Hepatocyte (in vitro differentiated cells): ENCODE measurements at regions not wholly inside any gene's neighbourhood (a gene's known extent, or its start where the extent isn't known, plus 50 kb on each side); places are given as distances from the start of the nearest gene placed in this dataset.

Experiments used
- DNase-seq: peaks from one replicate; pipeline ENCODE4 v3.0.0-alpha.2; 2016; ENCODE audit warnings: low spot score
- H2AFZ ChIP-seq: fragments of 200-600 bp; sonication (generic); 2 replicates; pipeline ENCODE4 v1.6.0; 2016; ENCODE audit warnings: antibody characterized with exemption, mild to moderate bottlenecking
- H3K27ac ChIP-seq: fragments of 200-600 bp; sonication (generic); 2 replicates; pipeline ENCODE4 v1.5.1; 2016; ENCODE audit warnings: mild to moderate bottlenecking
- H3K27me3 ChIP-seq: fragments of 200-600 bp; sonication (generic); 2 replicates; pipeline ENCODE4 v1.6.1; 2016
- H3K36me3 ChIP-seq: fragments of 200-600 bp; sonication (generic); replicated peaks from 2 replicates; pipeline ENCODE4 v1.5.1; 2016; ENCODE audit warnings: low read depth; ENCODE audit not compliant: insufficient read depth
- H3K4me1 ChIP-seq: fragments of 200-600 bp; sonication (generic); 2 replicates; pipeline ENCODE4 v1.5.1; 2016; ENCODE audit warnings: mild to moderate bottlenecking, moderate library complexity; ENCODE audit not compliant: insufficient read depth
- H3K4me2 ChIP-seq: fragments of 200-600 bp; sonication (generic); 2 replicates; pipeline ENCODE4 v1.6.0; 2016
- H3K4me3 ChIP-seq: fragments of 200-600 bp; sonication (generic); 2 replicates; pipeline ENCODE4 v1.5.1; 2016; ENCODE audit warnings: mild to moderate bottlenecking
- H3K79me2 ChIP-seq: fragments of 200-600 bp; sonication (generic); 2 replicates; pipeline ENCODE4 v1.6.0; 2017; ENCODE audit warnings: mild to moderate bottlenecking
- H3K9me2 ChIP-seq: fragments of 200-600 bp; sonication (generic); replicated peaks from 2 replicates; pipeline ENCODE4 v1.6.0; 2017; ENCODE audit warnings: mild to moderate bottlenecking; ENCODE audit not compliant: insufficient read depth
- H3K9me3 ChIP-seq: fragments of 200-600 bp; sonication (generic); 2 replicates; pipeline ENCODE4 v1.5.1; 2016; ENCODE audit warnings: low read depth, mild to moderate bottlenecking
- H4K20me1 ChIP-seq: fragments of 200-600 bp; sonication (generic); 2 replicates; pipeline ENCODE4 v1.6.0; 2016; ENCODE audit warnings: mild to moderate bottlenecking; ENCODE audit not compliant: insufficient read depth, poor library complexity, severe bottlenecking
- EZH2 ChIP-seq: fragments of 200-600 bp; sonication (generic); IDR thresholded peaks from 2 replicates; pipeline ENCODE4 v1.6.1; 2016; ENCODE audit warnings: antibody characterized with exemption, mild to moderate bottlenecking, borderline replicate concordance
- EZH2phosphoT487 ChIP-seq: fragments of 200-600 bp; sonication (generic); IDR thresholded peaks from one replicate; pipeline ENCODE4 v1.6.1; 2018; ENCODE audit warnings: antibody characterized with exemption, mild to moderate bottlenecking, low read depth, moderate library complexity; ENCODE audit not compliant: unreplicated experiment, severe bottlenecking
- WGBS: methylation state at CpG from one replicate; pipeline ENCODE4 v1.1.6; 2016; ENCODE audit warnings: low lambda C conversion rate; ENCODE audit errors: missing lambda C conversion rate; 5-methylcytosine and 5-hydroxymethylcytosine counted together
- TF ChIP-seq, protein P1 (sequence below): fragments of 200-600 bp; sonication (generic); IDR thresholded peaks from 2 replicates; pipeline ENCODE4 v1.5.1; 2016; ENCODE audit warnings: antibody characterized with exemption, mild to moderate bottlenecking; ENCODE audit not compliant: poor library complexity

DNA sequence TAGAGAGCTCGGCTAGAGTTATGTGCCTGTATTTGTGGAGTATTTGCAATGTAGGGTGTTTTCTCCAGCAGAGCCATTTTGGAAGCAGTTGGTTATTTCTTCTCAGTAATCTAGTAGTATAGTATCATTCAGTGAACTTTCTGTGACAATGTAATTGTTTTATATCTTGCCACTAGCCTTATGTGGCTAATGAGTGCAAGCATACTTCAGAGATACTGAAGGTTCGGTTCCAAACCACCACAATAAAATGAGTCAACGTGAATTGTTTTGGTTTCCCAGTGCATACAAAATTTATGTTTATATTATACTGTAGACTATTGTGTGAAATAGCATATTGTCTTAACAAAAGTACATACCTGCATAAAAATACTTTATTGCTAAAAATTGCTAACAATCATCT is 286.9 kb upstream of the TBL1XR1 start:
- H3K4me3 ChIP-seq: no peak overlapping the region
- no peak for DNase-seq
- no peak overlapping the region for H2AFZ ChIP-seq
- no peaks in the 10 kb centered on the region for H4K20me1 ChIP-seq
- no peaks in the 10 kb centered on the region for H3K27me3 ChIP-seq
- TF ChIP-seq, protein P1, sequence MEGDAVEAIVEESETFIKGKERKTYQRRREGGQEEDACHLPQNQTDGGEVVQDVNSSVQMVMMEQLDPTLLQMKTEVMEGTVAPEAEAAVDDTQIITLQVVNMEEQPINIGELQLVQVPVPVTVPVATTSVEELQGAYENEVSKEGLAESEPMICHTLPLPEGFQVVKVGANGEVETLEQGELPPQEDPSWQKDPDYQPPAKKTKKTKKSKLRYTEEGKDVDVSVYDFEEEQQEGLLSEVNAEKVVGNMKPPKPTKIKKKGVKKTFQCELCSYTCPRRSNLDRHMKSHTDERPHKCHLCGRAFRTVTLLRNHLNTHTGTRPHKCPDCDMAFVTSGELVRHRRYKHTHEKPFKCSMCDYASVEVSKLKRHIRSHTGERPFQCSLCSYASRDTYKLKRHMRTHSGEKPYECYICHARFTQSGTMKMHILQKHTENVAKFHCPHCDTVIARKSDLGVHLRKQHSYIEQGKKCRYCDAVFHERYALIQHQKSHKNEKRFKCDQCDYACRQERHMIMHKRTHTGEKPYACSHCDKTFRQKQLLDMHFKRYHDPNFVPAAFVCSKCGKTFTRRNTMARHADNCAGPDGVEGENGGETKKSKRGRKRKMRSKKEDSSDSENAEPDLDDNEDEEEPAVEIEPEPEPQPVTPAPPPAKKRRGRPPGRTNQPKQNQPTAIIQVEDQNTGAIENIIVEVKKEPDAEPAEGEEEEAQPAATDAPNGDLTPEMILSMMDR: no peak
- TF ChIP-seq EZH2phosphoT487: no peak
- TF ChIP-seq EZH2: no peak
- H3K9me3 ChIP-seq: no peaks in the 10 kb centered on the region
- no peaks in the 10 kb centered on the region for H3K9me2 ChIP-seq
- H3K4me2 ChIP-seq: no peak overlapping the region
- H3K79me2 ChIP-seq: no peaks in the 10 kb centered on the region
- H3K27ac ChIP-seq: no peak overlapping the region
- H3K4me1 ChIP-seq: peaks cover under 1% of the 10 kb centered on the region
- H3K36me3 ChIP-seq: no peaks in the 10 kb centered on the region
- WGBS: 99% methylated on average over 3 of the region's 3 CpGs

DNA sequence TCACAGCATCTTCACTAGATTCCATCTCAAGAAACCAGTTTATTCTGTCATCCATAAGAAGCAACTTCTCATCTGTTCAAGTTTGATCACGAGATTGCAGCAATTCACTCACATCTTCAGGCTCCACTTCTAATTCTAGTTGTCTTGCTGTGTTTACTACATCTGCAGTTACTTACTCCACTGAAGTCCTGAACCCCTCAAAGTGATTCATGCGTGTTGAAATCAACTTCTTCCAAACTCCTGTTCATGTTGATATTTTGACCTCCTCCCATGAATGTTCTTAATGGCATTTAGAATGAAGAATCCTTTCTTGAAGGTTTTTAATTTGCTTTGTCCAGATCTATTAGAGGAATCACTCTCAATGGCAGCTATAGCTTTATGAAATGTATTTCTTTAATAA is 287.6 kb upstream of the TBL1XR1 start:
- no peak overlapping the region for H3K4me3 ChIP-seq
- no peaks in the 10 kb centered on the region for H3K9me3 ChIP-seq
- no peak overlapping the region for H3K4me2 ChIP-seq
- H2AFZ ChIP-seq: no peak overlapping the region
- H3K79me2 ChIP-seq: no peaks in the 10 kb centered on the region
- H4K20me1 ChIP-seq: no peaks in the 10 kb centered on the region
- H3K27me3 ChIP-seq: no peaks in the 10 kb centered on the region
- 96% methylated on average over 2 of the region's 2 CpGs for WGBS
- no peaks in the 10 kb centered on the region for H3K36me3 ChIP-seq
- H3K4me1 ChIP-seq: no peaks in the 10 kb centered on the region
- H3K9me2 ChIP-seq: no peaks in the 10 kb centered on the region
- DNase-seq: no peak
- TF ChIP-seq EZH2: no peak
- no peak for TF ChIP-seq EZH2phosphoT487
- TF ChIP-seq, protein P1: no peak
- no peak overlapping the region for H3K27ac ChIP-seq

DNA sequence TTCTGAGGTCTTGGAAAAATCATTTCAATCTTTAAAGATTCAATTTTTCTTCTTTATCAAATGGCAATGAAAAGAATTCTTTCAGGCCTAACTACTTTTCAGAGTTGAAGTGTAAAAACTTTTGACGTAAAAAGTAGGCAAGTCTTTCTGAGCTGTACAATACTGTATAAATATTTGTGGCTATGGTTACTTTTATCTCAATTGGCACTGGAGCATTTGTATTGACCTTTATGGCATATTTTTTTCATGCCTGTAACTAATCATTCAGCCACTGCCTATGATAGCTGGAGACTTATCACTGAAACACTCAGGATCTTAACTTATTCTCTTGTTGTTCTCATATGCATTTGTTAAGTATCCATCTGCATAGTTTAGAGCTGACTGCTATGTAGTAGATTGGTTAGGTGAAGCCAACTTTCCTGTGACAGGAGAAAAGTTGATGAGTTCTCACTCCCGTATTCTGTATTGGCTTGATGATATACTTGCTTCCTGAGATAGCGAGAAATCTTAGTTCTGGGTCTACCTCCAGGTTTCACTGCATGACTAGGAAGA is 290.4 kb upstream of the TBL1XR1 start:
- DNase-seq: no peak
- H3K4me2 ChIP-seq: no peak overlapping the region
- no peaks in the 10 kb centered on the region for H3K9me2 ChIP-seq
- H3K4me3 ChIP-seq: no peak overlapping the region
- H3K36me3 ChIP-seq: no peaks in the 10 kb centered on the region
- H3K9me3 ChIP-seq: no peaks in the 10 kb centered on the region
- H3K79me2 ChIP-seq: no peaks in the 10 kb centered on the region
- H3K4me1 ChIP-seq: no peaks in the 10 kb centered on the region
- H3K27ac ChIP-seq: no peak overlapping the region
- H4K20me1 ChIP-seq: no peaks in the 10 kb centered on the region
- H2AFZ ChIP-seq: no peak overlapping the region
- TF ChIP-seq EZH2: no peak
- TF ChIP-seq EZH2phosphoT487: no peak
- TF ChIP-seq, protein P1: no peak
- no peaks in the 10 kb centered on the region for H3K27me3 ChIP-seq
- WGBS: 86% methylated on average over 3 of the region's 3 CpGs

DNA sequence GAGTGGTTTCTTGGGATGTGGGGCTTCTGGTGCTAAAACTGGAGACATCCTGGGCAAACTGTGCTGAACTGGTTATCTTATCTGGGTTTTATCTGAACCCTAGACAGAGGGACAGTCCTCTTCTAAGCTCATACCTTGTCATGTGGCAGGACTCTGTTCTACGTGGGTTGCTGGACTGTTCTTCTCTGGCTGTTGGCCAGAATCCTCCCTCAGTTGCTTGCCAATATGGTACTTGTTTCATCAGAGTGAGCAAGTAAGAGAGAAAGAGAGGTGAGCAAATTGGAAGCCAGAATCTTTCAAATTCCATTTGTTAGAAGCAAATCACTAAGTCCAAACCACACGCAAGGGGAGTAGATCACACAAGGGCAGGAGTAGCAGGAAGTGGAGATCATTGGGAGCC is 291.5 kb upstream of the TBL1XR1 start:
- 76% methylated on average over 2 of the region's 2 CpGs for WGBS
- Histone ChIP-seq H3K79me2 (no peaks in the 10 kb centered on the region), H3K9me2 (no peaks in the 10 kb centered on the region), H3K4me1 (no peaks in the 10 kb centered on the region), H3K9me3 (no peaks in the 10 kb centered on the region), H4K20me1 (no peaks in the 10 kb centered on the region), H3K4me3 (no peak overlapping the region), H3K4me2 (no peak overlapping the region), H3K36me3 (no peaks in the 10 kb centered on the region), H2AFZ (no peak overlapping the region), H3K27ac (no peak overlapping the region), H3K27me3 (no peaks in the 10 kb centered on the region)
- TF ChIP-seq EZH2phosphoT487: no peak
- TF ChIP-seq EZH2: no peak
- TF ChIP-seq, protein P1: no peak
- DNase-seq: no peak
